Activated CD8-positive, alpha-beta T cell treated with anti-CD3 and anti-CD28 coated beads for 36 hours (primary cell): ENCODE measurements at regions not wholly inside any gene's neighbourhood (a gene's known extent, or its start where the extent isn't known, plus 50 kb on each side); places are given as distances from the start of the nearest gene placed in this dataset.

Source experiments
- ATAC-seq: fragments of 200-7000 bp; cut with Tn5 transposase; one replicate; pipeline ENCODE4 v1.10.0; 2021; ENCODE audit warnings: mild to moderate bottlenecking, moderate library complexity
- CTCF ChIA-PET: fragments of 350-600 bp; sonication (Branson Sonifier 250); formaldehyde crosslinking; loops from one replicate; lab custom pipeline; 2021; ENCODE audit warnings: antibody characterized with exemption; lab: Charles Lee
- POLR2A ChIA-PET: fragments of 350-600 bp; sonication (Branson Sonifier 250); formaldehyde crosslinking; loops from one replicate; lab custom pipeline; 2021; ENCODE audit warnings: antibody characterized with exemption; lab: Charles Lee
- DNase-seq: peaks from one replicate; pipeline ENCODE4 v3.0.0-alpha.2; 2020
- H3K27ac Mint-ChIP-seq: one replicate; pipeline ENCODE4 v1.8.0; 2021; ENCODE audit warnings: mild to moderate bottlenecking, mixed read lengths
- H3K27me3 Mint-ChIP-seq: one replicate; pipeline ENCODE4 v1.8.0; 2021; ENCODE audit warnings: mixed read lengths
- H3K36me3 Mint-ChIP-seq: one replicate; pipeline ENCODE4 v1.8.0; 2021; ENCODE audit warnings: low read depth, mixed read lengths
- H3K4me1 Mint-ChIP-seq: one replicate; pipeline ENCODE4 v1.8.0; 2021; ENCODE audit warnings: low read depth, mixed read lengths
- H3K4me3 Mint-ChIP-seq: one replicate; pipeline ENCODE4 v1.8.0; 2021; ENCODE audit warnings: mild to moderate bottlenecking, moderate library complexity, mixed read lengths
- H3K9me3 Mint-ChIP-seq: one replicate; pipeline ENCODE4 v1.8.0; 2021; ENCODE audit warnings: mixed read lengths
- CTCF ChIP-seq: fragments of 200-600 bp; IDR thresholded peaks from one replicate; pipeline ENCODE4 v1.8.0; 2022; ENCODE audit warnings: antibody characterized with exemption, mild to moderate bottlenecking
- intact Hi-C: fragments of 100-400 bp; cut with micrococcal nuclease; formaldehyde crosslinking; loops from one replicate; pipeline ENCODE4 v1.10.0; 2022

DNA sequence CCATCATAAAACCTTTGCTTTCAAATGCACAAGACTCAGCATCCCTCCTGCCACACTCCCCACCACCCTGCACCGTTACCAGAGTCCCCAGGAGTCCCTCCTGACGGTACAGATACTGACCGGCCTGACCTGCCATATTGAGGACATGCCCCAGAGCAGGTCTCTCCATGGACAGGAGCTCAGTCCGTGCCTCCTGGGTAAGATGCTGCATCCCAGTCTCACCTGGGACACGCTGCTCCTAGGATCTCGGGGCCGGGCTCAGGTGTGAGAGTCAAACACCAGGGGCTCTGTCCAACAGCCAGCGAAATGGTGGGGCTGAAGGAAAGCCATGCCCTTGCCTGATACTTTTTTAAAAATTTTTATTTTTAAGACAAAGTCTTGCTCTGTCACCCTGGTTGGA is 328.3 kb downstream of the SHANK2 start:
- Mint-ChIP-seq H3K4me3 (no peak overlapping the region), H3K27me3 (peaks cover 4% of the 10 kb centered on the region), H3K36me3 (no peaks in the 10 kb centered on the region), H3K27ac (no peak overlapping the region), H3K4me1 (no peaks in the 10 kb centered on the region), H3K9me3 (peaks cover 22% of the 10 kb centered on the region)
- ATAC-seq (no peak), DNase-seq (no peak)
- intact Hi-C loops, result no loop called here
- POLR2A ChIA-PET, result no interaction called here
- TF ChIP-seq CTCF, result no peak
- CTCF ChIA-PET, result no interaction called here

- Mint-ChIP-seq H3K27me3 (peaks cover 5% of the 10 kb centered on the region), H3K4me1 (no peaks in the 10 kb centered on the region), H3K4me3 (no peak overlapping the region), H3K36me3 (no peaks in the 10 kb centered on the region), H3K27ac (no peak overlapping the region), H3K9me3 (peaks cover 19% of the 10 kb centered on the region)
- ChIA-PET POLR2A (no interaction called here), CTCF (no interaction called here)
- no peak for DNase-seq
- no peak for ATAC-seq
- no peak for TF ChIP-seq CTCF
- intact Hi-C loops, result no loop called here
Observed at GRCh38 chr11:70925238-70925637, 327.1 kb downstream of the SHANK2 start.

- Mint-ChIP-seq H3K4me3 (no peak overlapping the region), H3K9me3 (peaks cover 11% of the 10 kb centered on the region), H3K27ac (no peak overlapping the region), H3K36me3 (no peaks in the 10 kb centered on the region), H3K4me1 (no peaks in the 10 kb centered on the region), H3K27me3 (peaks cover 5% of the 10 kb centered on the region)
- POLR2A ChIA-PET, result no interaction called here
- intact Hi-C loops, result no loop called here
- TF ChIP-seq CTCF, result no peak
- DNase-seq (no peak), ATAC-seq (no peak)
- CTCF ChIA-PET, result no interaction called here
Observed at GRCh38 chr11:70926543-70927201, 325.7 kb downstream of the SHANK2 start.

DNA sequence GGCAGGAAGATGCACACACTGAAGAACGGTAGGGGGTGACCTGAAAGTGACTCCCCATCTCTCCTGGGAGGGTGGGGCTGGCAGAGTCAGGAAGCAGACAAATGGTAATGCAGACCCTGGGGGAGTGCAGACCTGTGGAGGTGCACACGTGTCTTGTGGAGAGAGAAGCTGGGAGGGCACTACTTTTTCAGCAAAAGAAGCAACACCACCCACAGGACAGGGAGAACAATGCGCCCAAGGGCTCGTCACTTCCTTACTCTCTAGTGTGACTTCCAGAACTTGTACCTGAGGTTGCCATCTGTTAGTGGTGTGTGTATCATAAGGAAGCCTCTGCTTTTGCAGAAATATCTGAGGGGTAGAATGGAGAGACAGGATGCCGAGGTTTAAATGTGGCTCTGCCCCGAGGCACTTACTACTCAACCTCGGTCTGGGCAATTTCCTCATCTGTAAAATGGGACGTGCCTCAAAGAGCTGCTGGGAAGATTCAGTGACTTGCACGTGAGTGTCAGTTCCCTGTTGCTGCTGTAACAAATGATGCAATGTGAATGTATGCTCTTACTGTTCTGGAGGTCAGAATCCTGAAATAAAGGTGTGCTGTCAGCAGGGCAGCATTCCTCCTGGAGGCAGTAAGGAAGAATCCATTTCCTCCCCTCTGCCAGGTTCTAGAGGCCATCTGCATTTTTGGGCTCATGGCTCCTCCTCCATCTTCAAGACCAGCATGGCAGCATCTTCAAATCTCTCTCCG is 323.4 kb downstream of the SHANK2 start:
- Mint-ChIP-seq H3K4me3 (no peak overlapping the region), H3K4me1 (no peaks in the 10 kb centered on the region), H3K9me3 (peaks cover 6% of the 10 kb centered on the region), H3K36me3 (no peaks in the 10 kb centered on the region), H3K27ac (no peak overlapping the region), H3K27me3 (peaks cover 5% of the 10 kb centered on the region)
- ChIA-PET POLR2A (no interaction called here), CTCF (no interaction called here)
- TF ChIP-seq CTCF, result no peak
- intact Hi-C loops, result no loop called here
- DNase-seq, result no peak
- ATAC-seq, result no peak

DNA sequence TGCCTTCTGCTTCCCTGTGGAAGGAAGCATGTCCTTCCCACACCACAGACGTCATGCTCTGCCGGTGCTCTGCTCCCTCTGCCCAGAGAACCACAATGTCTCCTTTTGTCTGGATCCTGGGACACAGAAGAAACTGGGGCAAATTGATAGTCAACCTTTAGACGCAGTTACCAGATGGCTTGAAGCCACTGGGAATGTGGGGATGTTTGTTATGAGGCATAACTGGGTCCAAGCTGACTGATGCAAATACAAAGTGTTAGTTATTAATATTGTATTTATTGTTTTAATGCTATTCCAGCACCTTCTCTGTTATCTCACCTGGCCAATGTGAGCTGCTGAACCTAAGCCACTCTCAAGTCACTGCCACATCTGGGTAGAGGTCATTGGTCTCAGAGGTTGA is 322.2 kb downstream of the SHANK2 start:
- no peaks in the 10 kb centered on the region for H3K4me1 Mint-ChIP-seq
- ATAC-seq (no peak), DNase-seq (no peak)
- intact Hi-C loops, result no loop called here
- no peak overlapping the region for H3K27ac Mint-ChIP-seq
- POLR2A ChIA-PET, result no interaction called here
- CTCF ChIA-PET, result no interaction called here
- H3K9me3 Mint-ChIP-seq, result peaks cover 6% of the 10 kb centered on the region
- peaks cover 5% of the 10 kb centered on the region for H3K27me3 Mint-ChIP-seq
- no peak overlapping the region for H3K4me3 Mint-ChIP-seq
- TF ChIP-seq CTCF, result no peak
- H3K36me3 Mint-ChIP-seq, result no peaks in the 10 kb centered on the region
